ENCODE measurements at regions not wholly inside any gene's neighbourhood (a gene's known extent, or its start where the extent isn't known, plus 50 kb on each side); places are given as distances from the start of the nearest gene placed in this dataset.

- Histone ChIP-seq H3K9ac (no peak overlapping the region), H3K27ac (no peak overlapping the region), H3K4me3 (no peak overlapping the region), H3K9me3 (0 out of 2 replicates have a peak, but pooled peaks cover 3% of the 10 kb centered on the region), H3K27me3 (peaks cover 12% of the 10 kb centered on the region; the same call in 1 of the 2 replicates), H3K4me1 (no peaks in the 10 kb centered on the region), H4K20me1 (no peaks in the 10 kb centered on the region), H3K36me3 (no peaks in the 10 kb centered on the region), H3K4me2 (no peak overlapping the region)
- TF ChIP-seq Cebpa-rat (IDR thresholded peaks at IDR 0.05) = no peak
Observed at GRCh38 chrX:81054904-81055303, 146.8 kb downstream of the HMGN5 start.

GRCh38 chrX:81021478-81021877 lies 180.2 kb downstream of the HMGN5 start:
- TF ChIP-seq Cebpa-rat (IDR thresholded peaks at IDR 0.05) = no peak
- Histone ChIP-seq H3K27ac (no peak overlapping the region), H3K9me3 (no peaks in the 10 kb centered on the region), H3K4me2 (no peak overlapping the region), H3K27me3 (peaks cover 32% of the 10 kb centered on the region), H4K20me1 (no peaks in the 10 kb centered on the region), H3K9ac (no peak overlapping the region), H3K36me3 (no peaks in the 10 kb centered on the region), H3K4me3 (no peak overlapping the region), H3K4me1 (no peaks in the 10 kb centered on the region)

DNA sequence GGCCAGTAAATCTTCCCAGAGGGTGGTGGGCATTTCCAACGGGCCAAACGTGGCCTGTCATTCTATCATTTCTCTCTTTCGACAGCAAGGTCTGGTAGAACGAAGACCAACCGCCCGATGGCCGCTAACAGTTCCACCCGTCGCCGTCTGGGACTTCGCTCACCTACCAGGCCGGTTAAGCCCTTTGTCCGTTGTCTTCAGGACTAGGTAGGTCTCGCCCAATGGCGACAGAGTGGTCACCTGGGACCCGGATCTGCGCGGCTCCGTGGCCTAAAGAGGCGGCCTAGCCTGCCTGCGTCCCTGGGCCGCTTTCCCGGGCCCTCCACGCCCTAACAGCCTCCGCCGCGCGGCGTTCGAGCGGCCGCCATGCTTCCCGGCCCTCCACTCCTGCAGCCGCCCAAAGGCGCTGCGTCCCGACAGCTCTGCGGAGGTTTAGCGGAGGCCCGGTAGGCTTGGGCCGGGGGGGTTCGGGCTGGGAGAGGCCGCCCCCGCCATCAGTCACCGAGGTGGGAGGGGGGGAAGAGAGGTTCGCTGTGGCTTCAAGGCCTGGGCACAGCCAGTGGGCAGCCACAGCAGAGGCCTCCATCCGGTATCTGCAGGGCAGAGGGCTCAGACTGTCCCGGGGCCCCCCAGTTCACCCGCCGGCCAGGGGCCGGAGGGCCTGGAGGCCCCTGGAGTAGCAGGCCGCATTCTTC lies 194.0 kb upstream of the BRWD3 start:
- Histone ChIP-seq H3K27me3 (peaks cover 71% of the 10 kb centered on the region; the same call in 1 of the 2 replicates), H3K4me3 (no peak overlapping the region), H3K4me2 (no peak overlapping the region), H3K4me1 (no peaks in the 10 kb centered on the region), H3K36me3 (no peaks in the 10 kb centered on the region), H3K27ac (no peak overlapping the region), H3K9me3 (no peaks in the 10 kb centered on the region), H4K20me1 (no peaks in the 10 kb centered on the region; the same call in 1 of the 2 replicates), H3K9ac (no peak overlapping the region)
- no peak for TF ChIP-seq Cebpa-rat (IDR thresholded peaks at IDR 0.05)

DNA sequence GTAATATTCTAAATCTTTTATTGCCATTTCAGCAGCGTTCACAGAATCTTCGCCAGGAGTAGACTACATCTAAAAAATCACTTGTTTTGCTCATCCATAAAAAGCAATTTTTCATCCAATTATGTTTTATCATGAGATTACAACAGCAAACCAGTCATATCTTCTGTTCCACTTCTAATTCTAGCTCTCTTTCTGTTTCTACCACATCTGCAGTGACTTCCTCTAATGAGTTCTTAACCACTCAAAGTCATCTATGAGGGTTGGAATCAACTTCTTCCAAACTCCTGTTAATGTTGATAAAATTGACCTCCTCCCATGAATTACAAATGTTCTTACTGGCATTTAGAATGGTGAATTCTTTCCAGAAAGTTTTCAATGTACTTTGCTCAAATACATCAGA lies 174.4 kb upstream of the BRWD3 start:
- H3K9me3 ChIP-seq = 0 out of 2 replicates have a peak, but pooled peaks cover 5% of the 10 kb centered on the region
- H3K36me3 ChIP-seq = no peaks in the 10 kb centered on the region
- H3K9ac ChIP-seq = no peak overlapping the region
- H3K27ac ChIP-seq = no peak overlapping the region
- no peaks in the 10 kb centered on the region for H3K4me1 ChIP-seq
- H4K20me1 ChIP-seq = no peaks in the 10 kb centered on the region
- no peak overlapping the region for H3K4me2 ChIP-seq
- TF ChIP-seq Cebpa-rat (IDR thresholded peaks at IDR 0.05) = no peak
- H3K4me3 ChIP-seq = no peak overlapping the region
- peaks cover 26% of the 10 kb centered on the region for H3K27me3 ChIP-seq

Data from BLaER1 (cell line).